Mesendoderm (in vitro differentiated cells): ENCODE measurements at regions not wholly inside any gene's neighbourhood (a gene's known extent, or its start where the extent isn't known, plus 50 kb on each side); places are given as distances from the start of the nearest gene placed in this dataset.

Experiments used
- DNase-seq: peaks from one replicate; pipeline ENCODE4 v3.0.0; 2013
- H2AK5ac ChIP-seq: 2 replicates; pipeline ENCODE4 v1.6.1; 2013; ENCODE audit warnings: low read length, inconsistent platforms
- H2BK120ac ChIP-seq: 2 replicates; pipeline ENCODE4 v1.6.1; 2013; ENCODE audit warnings: low read depth, mild to moderate bottlenecking, low read length, moderate library complexity, mixed read lengths
- H2BK15ac ChIP-seq: replicated peaks from 2 replicates; pipeline ENCODE4 v1.6.1; 2013; ENCODE audit warnings: low read depth, mild to moderate bottlenecking, moderate library complexity
- H2BK5ac ChIP-seq: 2 replicates; pipeline ENCODE4 v1.6.1; 2013; ENCODE audit warnings: low read length, inconsistent platforms
- H3K18ac ChIP-seq: 2 replicates; pipeline ENCODE4 v1.6.1; 2013; ENCODE audit warnings: mild to moderate bottlenecking, low read length, mixed read lengths
- H3K23ac ChIP-seq: one replicate; pipeline ENCODE4 v1.6.1; 2013; ENCODE audit warnings: low read length
- H3K27ac ChIP-seq: 2 replicates; pipeline ENCODE4 v1.5.1; 2013; ENCODE audit warnings: low read depth, mild to moderate bottlenecking, inconsistent platforms, low read length, moderate library complexity
- H3K27me3 ChIP-seq: 2 replicates; pipeline ENCODE4 v1.6.1; 2013; ENCODE audit warnings: low read length, control low read depth, mild to moderate bottlenecking, inconsistent platforms; ENCODE audit not compliant: insufficient read depth, poor library complexity
- H3K36me3 ChIP-seq: 2 replicates; pipeline ENCODE4 v1.6.1; 2013; ENCODE audit warnings: low read length, inconsistent platforms; ENCODE audit not compliant: control insufficient read depth, insufficient read depth
- H3K4ac ChIP-seq: one replicate; pipeline ENCODE4 v1.6.1; 2013; ENCODE audit warnings: low read depth, mild to moderate bottlenecking, low read length, moderate library complexity
- H3K4me1 ChIP-seq: 2 replicates; pipeline ENCODE4 v1.6.1; 2013; ENCODE audit warnings: low read depth, low read length, inconsistent platforms; ENCODE audit not compliant: control insufficient read depth
- H3K4me2 ChIP-seq: 2 replicates; pipeline ENCODE4 v1.6.1; 2013; ENCODE audit warnings: low read length
- H3K4me3 ChIP-seq: 2 replicates; pipeline ENCODE4 v1.5.1; 2013; ENCODE audit warnings: mild to moderate bottlenecking, low read length
- H3K56ac ChIP-seq: one replicate; pipeline ENCODE4 v1.6.1; 2013; ENCODE audit warnings: low read length
- H3K79me1 ChIP-seq: 2 replicates; pipeline ENCODE4 v1.6.1; 2013; ENCODE audit warnings: low read length, inconsistent platforms
- H3K79me2 ChIP-seq: 2 replicates; pipeline ENCODE4 v1.6.1; 2013; ENCODE audit warnings: mild to moderate bottlenecking, low read length; ENCODE audit not compliant: control insufficient read depth, insufficient read depth
- H3K9ac ChIP-seq: 2 replicates; pipeline ENCODE4 v1.6.1; 2013; ENCODE audit warnings: low read length, inconsistent platforms
- H4K5ac ChIP-seq: one replicate; pipeline ENCODE4 v1.6.1; 2013; ENCODE audit warnings: low read length
- H4K8ac ChIP-seq: one replicate; pipeline ENCODE4 v1.6.1; 2013; ENCODE audit warnings: low read depth, mild to moderate bottlenecking, control low read depth, low read length, moderate library complexity
- WGBS: extraction: QIAGEN DNeasy Blood & Tissue Kit; methylation state at CpG from one replicate; pipeline ENCODE4 v1.1.7; 2013; ENCODE audit warnings: low lambda C conversion rate, missing lambda C conversion rate; ENCODE audit not compliant: insufficient coverage; ENCODE audit errors: extremely low coverage; 5-methylcytosine and 5-hydroxymethylcytosine counted together

DNA sequence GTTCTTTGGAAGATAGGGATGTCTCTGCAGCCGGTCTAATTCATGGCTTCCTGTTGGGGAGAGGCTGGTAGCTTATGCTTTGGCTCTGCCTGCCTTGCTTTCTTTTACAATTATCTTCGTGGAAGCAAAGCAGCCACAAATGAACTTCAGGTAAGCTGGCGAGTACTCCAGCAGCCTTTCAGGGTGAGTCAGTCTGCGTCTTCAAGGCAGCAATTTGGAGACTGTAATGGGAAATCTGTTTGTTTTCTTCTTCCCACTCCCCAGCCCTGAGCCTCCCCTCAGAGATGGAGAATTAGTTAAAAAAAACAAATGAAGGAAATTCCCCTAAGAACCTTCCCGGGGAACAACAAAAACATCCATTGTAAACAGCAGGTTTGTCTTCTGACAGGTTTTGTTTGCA lies 100.1 kb downstream of the PSAT1 start:
- no peaks in the 10 kb centered on the region for H3K36me3 ChIP-seq
- no peaks in the 10 kb centered on the region for H3K79me1 ChIP-seq
- H3K23ac ChIP-seq, result no peak overlapping the region
- peaks cover 7% of the 10 kb centered on the region for H3K4me1 ChIP-seq
- H3K27ac ChIP-seq, result peak overlapping the region; percentile 66
- H2BK5ac ChIP-seq, result peak overlapping the region; percentile 48
- H2BK120ac ChIP-seq, result no peak overlapping the region
- WGBS, result no CpG with 5 or more reads among the region's 5 CpGs
- DNase-seq, result peak; percentile 50
- H3K4me3 ChIP-seq, result no peak overlapping the region
- H3K18ac ChIP-seq, result peak overlapping the region; percentile 64
- no peaks in the 10 kb centered on the region for H3K27me3 ChIP-seq
- no peaks in the 10 kb centered on the region for H3K79me2 ChIP-seq
- no peak overlapping the region for H4K5ac ChIP-seq
- H3K4me2 ChIP-seq, result no peak overlapping the region
- no peak overlapping the region for H2BK15ac ChIP-seq
- H3K56ac ChIP-seq, result peak overlapping the region; percentile 44
- no peak overlapping the region for H3K9ac ChIP-seq
- H2AK5ac ChIP-seq, result no peak overlapping the region
- H4K8ac ChIP-seq, result no peak overlapping the region
- no peak overlapping the region for H3K4ac ChIP-seq

DNA sequence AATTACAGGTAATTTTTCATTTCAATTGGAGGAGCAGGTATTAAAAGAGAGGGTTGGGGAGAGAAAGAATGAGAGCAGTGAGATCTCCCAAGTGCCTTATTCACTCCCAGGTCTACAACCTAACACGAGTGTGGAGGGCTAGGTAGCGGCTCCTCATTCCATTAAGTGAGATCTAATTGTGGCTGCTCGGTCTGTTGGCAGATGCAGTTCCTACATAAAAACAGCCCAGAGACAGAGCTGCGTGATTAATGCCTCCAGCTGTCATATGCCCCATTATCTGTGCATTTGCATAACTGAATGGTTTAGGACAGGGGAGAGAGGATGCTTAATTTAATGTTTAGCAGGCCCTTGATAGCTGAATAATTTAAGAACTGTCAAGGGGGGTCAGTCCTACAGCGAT lies 100.5 kb downstream of the PSAT1 start:
- Histone ChIP-seq H3K27me3 (no peaks in the 10 kb centered on the region), H4K8ac (no peak overlapping the region), H3K56ac (no peak overlapping the region), H3K79me2 (no peaks in the 10 kb centered on the region), H2BK120ac (peak overlapping the region; percentile 12), H3K4me1 (peaks cover 7% of the 10 kb centered on the region), H3K9ac (no peak overlapping the region), H4K5ac (no peak overlapping the region), H3K36me3 (no peaks in the 10 kb centered on the region), H3K4ac (no peak overlapping the region), H2BK5ac (peak overlapping the region; percentile 12), H3K27ac (peak overlapping the region; percentile 48), H2AK5ac (no peak overlapping the region), H3K79me1 (no peaks in the 10 kb centered on the region), H3K4me3 (no peak overlapping the region), H3K18ac (no peak overlapping the region), H3K23ac (no peak overlapping the region), H2BK15ac (no peak overlapping the region), H3K4me2 (no peak overlapping the region)
- peak; percentile 49 for DNase-seq
- no CpG with 5 or more reads among the region's 5 CpGs for WGBS

DNA sequence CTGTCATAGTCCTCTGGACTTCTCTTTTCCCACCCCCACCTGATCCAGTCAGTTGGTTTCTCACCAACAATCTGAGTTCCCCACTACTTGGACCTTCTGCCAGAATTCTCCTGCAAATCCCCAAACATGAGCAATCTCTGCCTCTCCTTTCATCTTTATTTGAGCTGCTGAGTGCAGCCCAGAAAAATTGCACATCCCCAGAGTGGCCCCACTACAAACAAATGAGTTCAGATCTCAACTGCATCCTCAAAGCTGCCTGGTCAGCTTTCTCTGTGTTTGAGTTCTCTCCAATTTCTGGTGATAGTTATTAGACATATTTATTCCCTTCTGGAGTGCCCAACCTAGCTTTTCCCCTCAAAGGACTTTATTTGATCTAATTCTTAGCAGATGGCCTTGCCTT lies 102.2 kb downstream of the PSAT1 start:
- Histone ChIP-seq H3K27ac (no peak overlapping the region), H2BK15ac (no peak overlapping the region), H2AK5ac (no peak overlapping the region), H3K56ac (no peak overlapping the region), H3K36me3 (no peaks in the 10 kb centered on the region), H3K27me3 (no peaks in the 10 kb centered on the region), H3K9ac (no peak overlapping the region), H3K4me1 (peaks cover 7% of the 10 kb centered on the region), H3K4ac (no peak overlapping the region), H4K8ac (no peak overlapping the region), H3K18ac (no peak overlapping the region), H3K4me3 (no peak overlapping the region), H3K4me2 (no peak overlapping the region), H2BK5ac (no peak overlapping the region), H3K79me2 (no peaks in the 10 kb centered on the region), H2BK120ac (no peak overlapping the region), H3K23ac (no peak overlapping the region), H4K5ac (no peak overlapping the region), H3K79me1 (no peaks in the 10 kb centered on the region)
- no peak for DNase-seq

DNA sequence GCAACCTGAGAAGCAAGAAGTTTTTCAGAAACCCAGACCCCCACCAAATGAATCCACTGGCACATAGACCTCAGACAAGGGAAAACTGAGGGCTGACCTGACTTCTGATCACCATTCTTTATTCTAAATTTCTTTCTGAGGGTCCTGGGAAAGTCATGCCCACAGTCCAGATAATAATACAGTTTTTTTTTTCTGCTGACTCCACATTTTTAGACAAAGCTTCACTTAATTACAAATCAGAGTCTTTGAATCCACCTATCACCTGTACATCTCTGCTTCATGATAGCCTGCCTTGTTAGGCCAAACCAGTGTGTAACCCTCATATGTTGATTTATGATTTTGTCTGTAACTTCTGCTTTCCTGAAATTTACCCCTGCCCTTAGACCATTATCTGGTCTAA lies 103.6 kb downstream of the PSAT1 start:
- Histone ChIP-seq H2BK120ac (no peak overlapping the region), H2AK5ac (no peak overlapping the region), H3K4ac (no peak overlapping the region), H3K9ac (no peak overlapping the region), H3K23ac (no peak overlapping the region), H3K27ac (no peak overlapping the region), H3K4me2 (no peak overlapping the region), H3K4me3 (no peak overlapping the region), H3K4me1 (peaks cover 7% of the 10 kb centered on the region), H3K18ac (no peak overlapping the region), H4K8ac (no peak overlapping the region), H3K79me1 (no peaks in the 10 kb centered on the region), H4K5ac (no peak overlapping the region), H3K36me3 (no peaks in the 10 kb centered on the region), H3K79me2 (no peaks in the 10 kb centered on the region), H2BK5ac (no peak overlapping the region), H3K56ac (no peak overlapping the region), H3K27me3 (no peaks in the 10 kb centered on the region), H2BK15ac (no peak overlapping the region)
- no peak for DNase-seq

DNA sequence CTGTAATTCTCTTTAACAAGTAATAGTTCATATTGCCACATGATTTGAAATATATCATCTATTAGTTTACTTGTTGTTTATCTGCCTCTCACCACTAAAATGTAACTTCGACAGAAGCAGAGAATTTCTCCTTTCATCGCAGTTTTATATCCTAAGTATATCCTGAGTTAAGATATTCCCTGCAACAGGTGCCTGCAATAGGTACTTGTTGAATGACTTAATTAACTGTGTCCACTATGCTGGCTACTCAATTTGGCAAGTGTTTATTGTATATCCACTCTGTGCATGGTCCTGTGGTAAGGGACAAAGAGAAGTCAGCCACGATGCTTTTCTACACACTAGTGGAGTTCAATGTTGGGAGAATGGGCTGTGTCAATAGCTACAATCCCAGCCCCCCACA lies 108.5 kb downstream of the PSAT1 start:
- Histone ChIP-seq H4K5ac (no peak overlapping the region), H2BK5ac (no peak overlapping the region), H4K8ac (no peak overlapping the region), H3K56ac (no peak overlapping the region), H3K18ac (no peak overlapping the region), H2AK5ac (no peak overlapping the region), H3K4me1 (peaks cover 3% of the 10 kb centered on the region), H2BK120ac (no peak overlapping the region), H3K27ac (no peak overlapping the region), H2BK15ac (no peak overlapping the region), H3K27me3 (no peaks in the 10 kb centered on the region), H3K4me2 (no peak overlapping the region), H3K9ac (no peak overlapping the region), H3K36me3 (no peaks in the 10 kb centered on the region), H3K4me3 (no peak overlapping the region), H3K79me2 (no peaks in the 10 kb centered on the region), H3K4ac (no peak overlapping the region), H3K23ac (no peak overlapping the region), H3K79me1 (no peaks in the 10 kb centered on the region)
- no CpG with 5 or more reads among the region's 3 CpGs for WGBS
- no peak for DNase-seq

DNA sequence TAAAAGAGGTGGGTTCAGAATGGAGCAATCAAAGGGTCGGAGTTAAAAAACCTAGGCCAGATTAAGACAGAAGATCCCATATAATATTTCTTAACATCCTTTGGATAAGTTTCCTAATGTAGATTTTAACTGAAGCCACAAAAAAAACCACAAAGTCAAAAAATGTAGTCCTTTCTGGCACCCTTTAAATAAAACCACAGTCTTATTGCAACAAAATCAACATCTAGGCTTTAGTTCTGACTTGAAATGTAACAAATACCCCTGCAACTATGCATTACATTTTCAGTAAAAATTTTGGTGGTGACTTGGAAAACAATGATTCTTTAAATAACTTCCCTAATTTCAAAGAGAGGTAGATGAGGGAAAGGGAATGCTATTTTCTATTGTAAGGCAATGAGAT lies 109.2 kb downstream of the PSAT1 start:
- Histone ChIP-seq H2BK120ac (no peak overlapping the region), H3K18ac (no peak overlapping the region), H3K9ac (no peak overlapping the region), H3K79me2 (no peaks in the 10 kb centered on the region), H2AK5ac (no peak overlapping the region), H3K4me2 (no peak overlapping the region), H3K23ac (no peak overlapping the region), H4K5ac (no peak overlapping the region), H2BK5ac (no peak overlapping the region), H3K56ac (no peak overlapping the region), H3K27ac (no peak overlapping the region), H2BK15ac (no peak overlapping the region), H4K8ac (no peak overlapping the region), H3K36me3 (no peaks in the 10 kb centered on the region), H3K4me1 (peaks cover 3% of the 10 kb centered on the region), H3K4ac (no peak overlapping the region), H3K79me1 (no peaks in the 10 kb centered on the region), H3K27me3 (no peaks in the 10 kb centered on the region), H3K4me3 (no peak overlapping the region)
- no CpG with 5 or more reads among the region's 1 CpG for WGBS
- DNase-seq, result no peak
